HepG2 (cell line): ENCODE measurements at regions not wholly inside any gene's neighbourhood (a gene's known extent, or its start where the extent isn't known, plus 50 kb on each side); places are given as distances from the start of the nearest gene placed in this dataset.
A peak's percentile ranks its signal among the peaks of the same experiment; 100 is the strongest.

Source experiments
- ATAC-seq: fragments of 200-7000 bp; cut with Tn5 transposase; 3 replicates; pipeline ENCODE4 v1.9.1; 2020; ENCODE audit warnings: mild to moderate bottlenecking, moderate library complexity
- BruUV-seq: library from RNA; stranded (reverse); fragments of 400-500 nt; replicated peaks from 2 replicates; lab custom pipeline; 2021; lab: Mats Ljungman, UMichigan
- CTCF ChIA-PET: fragments of 300-600 bp; formaldehyde crosslinking; extraction: SDS; loops from one replicate; lab custom pipeline; 2021; ENCODE audit warnings: low total read pairs, inconsistent platforms, low intra/inter-chr PET ratio; lab: Yijun Ruan, JAX
- POLR2A ChIA-PET: fragments of 350-600 bp; sonication (Branson Sonifier 250); formaldehyde crosslinking; loops from one replicate; lab custom pipeline; 2020; ENCODE audit warnings: antibody characterized with exemption, inconsistent platforms; lab: Yijun Ruan, JAX
- DNase-seq: peaks from one replicate; pipeline ENCODE4 v3.0.0-alpha.2; 2015; ENCODE audit warnings: low spot score
- FAIRE-seq: peaks from 3 replicates; lab custom pipeline; 2011; peaks lifted over from hg19 to GRCh38; lab: Jason Lieb, UNC
- H2AFZ ChIP-seq: one replicate; pipeline ENCODE4 v1.6.1; 2011; ENCODE audit warnings: low read length, inconsistent platforms
- H3K27ac ChIP-seq: fragments of 300-600 bp; 3 replicates; pipeline ENCODE4 v1.8.0; 2011; ENCODE audit warnings: mixed run types, mild to moderate bottlenecking, mixed read lengths, low read length, inconsistent platforms; ENCODE audit not compliant: insufficient read depth; ENCODE audit errors: extremely low read length
- H3K27me3 ChIP-seq, 2 experiments: fragments of 200-600 bp in 1 of 2; 2 replicates in 1 of 2; 3 replicates in 1 of 2; pipeline versions ENCODE4 v1.6.0 to v1.8.0; 2011; ENCODE audit warnings: low read length in 2 of 2, mild to moderate bottlenecking in 2 of 2, moderate library complexity in 2 of 2, inconsistent platforms in 1 of 2; ENCODE audit not compliant: insufficient read depth in 2 of 2, control insufficient read depth in 1 of 2
- H3K36me3 ChIP-seq, 2 experiments: fragments of 200-600 bp in 1 of 2; replicated peaks in 1 of 2; 2 replicates in 1 of 2; 3 replicates in 1 of 2; pipeline versions ENCODE4 v1.5.1 to v1.8.0; 2011; ENCODE audit warnings: low read length in 2 of 2, inconsistent platforms in 1 of 2; ENCODE audit not compliant: insufficient read depth in 2 of 2, control insufficient read depth in 1 of 2
- H3K4me1 ChIP-seq: 2 replicates; pipeline ENCODE4 v1.5.1; 2012; ENCODE audit warnings: low read length, inconsistent platforms; ENCODE audit not compliant: insufficient read depth
- H3K4me2 ChIP-seq: 2 replicates; pipeline ENCODE4 v1.6.0; 2011; ENCODE audit warnings: low read depth, low read length, inconsistent platforms
- H3K4me3 ChIP-seq, 3 experiments: fragments of 200-600 bp in 1 of 3; sonication (generic), shearing (Covaris generic) in 1 of 3; replicated peaks in 1 of 3; 2 replicates each; pipeline ENCODE4 v1.5.1; 2011 to 2016; ENCODE audit warnings: low read length in 3 of 3, inconsistent platforms in 2 of 3, low read depth in 2 of 3, mild to moderate bottlenecking in 2 of 3, control low read depth in 1 of 3, mixed read lengths in 1 of 3; ENCODE audit not compliant: insufficient read depth in 1 of 3
- H3K79me2 ChIP-seq: one replicate; pipeline ENCODE4 v1.6.1; 2011; ENCODE audit warnings: low read length, inconsistent platforms; ENCODE audit not compliant: insufficient read depth
- H3K9ac ChIP-seq: 2 replicates; pipeline ENCODE4 v1.6.0; 2011; ENCODE audit warnings: mild to moderate bottlenecking, low read depth, low read length, inconsistent platforms; ENCODE audit not compliant: insufficient read depth
- H3K9me3 ChIP-seq: 2 replicates; pipeline ENCODE4 v1.5.1; 2012; ENCODE audit warnings: mild to moderate bottlenecking, low read length
- H4K20me1 ChIP-seq: 2 replicates; pipeline ENCODE4 v1.6.0; 2011; ENCODE audit warnings: inconsistent platforms, mild to moderate bottlenecking, low read length, moderate library complexity; ENCODE audit not compliant: insufficient read depth
- PITX1 ChIP-seq: sonication (generic); formaldehyde crosslinking; IDR thresholded peaks from 2 replicates; pipeline ENCODE4 v1.5.1; 2020; ENCODE audit warnings: mild to moderate bottlenecking, missing genetic modification reagents
- STAG1 ChIP-seq: sonication (generic); formaldehyde crosslinking; IDR thresholded peaks from 2 replicates; pipeline ENCODE4 v1.4.0; 2020; ENCODE audit warnings: missing genetic modification reagents
- WGBS: methylation state at CpG from one replicate; pipeline ENCODE4 v1.1.6; 2017; ENCODE audit warnings: low lambda C conversion rate; 5-methylcytosine and 5-hydroxymethylcytosine counted together
- in situ Hi-C: cut with HindIII; loops from 2 replicates; pipeline ENCODE4 v1.10.0; 2017; ENCODE audit warnings: low pct_unique_long_range_greater_than_20kb; ENCODE audit not compliant: extremely low pct_ligation_motif_present
- intact Hi-C: fragments of 100-400 bp; cut with micrococcal nuclease; formaldehyde crosslinking; loops from one replicate; pipeline ENCODE4 v1.10.0; 2022; ENCODE audit not compliant: unreplicated experiment
- TF ChIP-seq, protein P1 (sequence below): sonication (generic); formaldehyde crosslinking; IDR thresholded peaks from 2 replicates; pipeline ENCODE4 v1.5.0; 2020; ENCODE audit warnings: mild to moderate bottlenecking, missing genetic modification reagents

DNA sequence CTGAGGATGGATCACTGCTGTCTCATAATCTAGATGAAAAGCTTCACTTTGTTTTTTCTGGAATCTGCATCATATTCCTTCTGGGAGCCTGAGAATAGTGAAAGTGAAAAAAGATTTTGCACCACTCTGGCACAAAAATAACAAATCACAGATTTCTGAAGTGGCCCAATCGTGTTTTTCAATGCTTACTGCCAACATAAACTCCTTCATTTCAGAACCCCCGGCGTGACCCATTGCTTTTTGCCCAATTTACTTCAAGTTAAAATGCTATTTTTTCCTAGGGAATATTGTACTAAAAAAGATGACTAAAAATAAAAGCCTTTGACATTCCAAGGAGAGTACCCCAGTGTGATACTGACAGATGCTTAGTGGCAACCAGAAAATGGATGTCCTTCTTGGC, 53.7 kb upstream of the ANK3 start:
- Histone ChIP-seq H3K4me1 (no peaks in the 10 kb centered on the region), H3K27ac (no peak overlapping the region), H3K79me2 (no peaks in the 10 kb centered on the region), H3K9ac (no peak overlapping the region), H3K4me2 (no peak overlapping the region), H3K36me3 (no peaks in the 10 kb centered on the region), H3K9me3 (no peaks in the 10 kb centered on the region), H4K20me1 (no peaks in the 10 kb centered on the region), H2AFZ (no peak overlapping the region), H3K4me3 (no peak overlapping the region), H3K27me3 (no peaks in the 10 kb centered on the region)
- FAIRE-seq = no peak
- no peak for TF ChIP-seq PITX1
- 2% methylated on average over 3 of the region's 3 CpGs for WGBS
- intact Hi-C loops = loop anchor here (5.0 kb wide), 1 partner anchor 324 kb away; no protein-coding TSS in a partner anchor
- in situ Hi-C loops = no loop called here
- POLR2A ChIA-PET = no interaction called here
- no peak for ATAC-seq
- CTCF ChIA-PET = interaction anchor here (2.1 kb wide), 1 partner anchor 204 kb away, joined by 12 read pairs; no protein-coding TSS in a partner anchor
- no TSS peak for BruUV-seq
- DNase-seq = no peak

DNA sequence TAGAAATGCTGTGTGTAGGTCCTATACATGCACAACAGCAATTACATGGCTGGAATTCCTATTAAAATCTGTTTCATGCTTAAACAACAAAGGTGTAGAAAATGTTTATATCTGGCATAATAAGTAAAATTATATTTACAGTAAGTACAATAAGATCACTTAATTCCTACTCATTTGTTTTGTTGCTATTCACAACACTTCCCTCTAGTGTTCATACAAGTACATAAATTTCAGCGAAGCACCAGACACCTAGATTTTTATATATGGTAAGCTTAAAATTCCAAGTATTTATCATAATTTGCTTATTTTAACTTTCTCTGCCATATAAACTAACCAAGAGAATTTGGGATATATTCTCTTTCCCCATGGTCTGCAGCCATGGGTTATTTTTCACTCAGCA, 51.8 kb upstream of the ANK3 start:
- POLR2A ChIA-PET = no interaction called here
- in situ Hi-C loops = no loop called here
- ATAC-seq = no peak

More for the DNA sequence above, 51.8 kb upstream of the ANK3 start:
- intact Hi-C loops = loop anchor here (5.0 kb wide), 1 partner anchor 326 kb away; no protein-coding TSS in a partner anchor
- H3K79me2 ChIP-seq = no peaks in the 10 kb centered on the region
- CTCF ChIA-PET = no interaction called here
- H3K4me1 ChIP-seq = no peaks in the 10 kb centered on the region
- H3K4me2 ChIP-seq = no peak overlapping the region
- no peak for FAIRE-seq
- no peaks in the 10 kb centered on the region for H3K36me3 ChIP-seq
- no TSS peak for BruUV-seq
- DNase-seq = peak; percentile 7
- H3K4me3 ChIP-seq = no peak overlapping the region
- 0 out of 2 replicates have a peak, but pooled peaks have one; percentile 12 for TF ChIP-seq STAG1 (CRISPR knock-in tag)
- TF ChIP-seq, protein P1, sequence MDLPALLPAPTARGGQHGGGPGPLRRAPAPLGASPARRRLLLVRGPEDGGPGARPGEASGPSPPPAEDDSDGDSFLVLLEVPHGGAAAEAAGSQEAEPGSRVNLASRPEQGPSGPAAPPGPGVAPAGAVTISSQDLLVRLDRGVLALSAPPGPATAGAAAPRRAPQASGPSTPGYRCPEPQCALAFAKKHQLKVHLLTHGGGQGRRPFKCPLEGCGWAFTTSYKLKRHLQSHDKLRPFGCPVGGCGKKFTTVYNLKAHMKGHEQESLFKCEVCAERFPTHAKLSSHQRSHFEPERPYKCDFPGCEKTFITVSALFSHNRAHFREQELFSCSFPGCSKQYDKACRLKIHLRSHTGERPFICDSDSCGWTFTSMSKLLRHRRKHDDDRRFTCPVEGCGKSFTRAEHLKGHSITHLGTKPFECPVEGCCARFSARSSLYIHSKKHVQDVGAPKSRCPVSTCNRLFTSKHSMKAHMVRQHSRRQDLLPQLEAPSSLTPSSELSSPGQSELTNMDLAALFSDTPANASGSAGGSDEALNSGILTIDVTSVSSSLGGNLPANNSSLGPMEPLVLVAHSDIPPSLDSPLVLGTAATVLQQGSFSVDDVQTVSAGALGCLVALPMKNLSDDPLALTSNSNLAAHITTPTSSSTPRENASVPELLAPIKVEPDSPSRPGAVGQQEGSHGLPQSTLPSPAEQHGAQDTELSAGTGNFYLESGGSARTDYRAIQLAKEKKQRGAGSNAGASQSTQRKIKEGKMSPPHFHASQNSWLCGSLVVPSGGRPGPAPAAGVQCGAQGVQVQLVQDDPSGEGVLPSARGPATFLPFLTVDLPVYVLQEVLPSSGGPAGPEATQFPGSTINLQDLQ (CRISPR knock-in tag) = no peak
- no peak overlapping the region for H2AFZ ChIP-seq
- H3K27me3 ChIP-seq = no peaks in the 10 kb centered on the region
- 33% methylated on average over 1 of the region's 1 CpG for WGBS
- H3K9me3 ChIP-seq = no peaks in the 10 kb centered on the region
- no peak overlapping the region for H3K9ac ChIP-seq
- no peaks in the 10 kb centered on the region for H4K20me1 ChIP-seq
- no peak overlapping the region for H3K27ac ChIP-seq
